HUDEP-2 (cell line): ENCODE measurements at regions not wholly inside any gene's neighbourhood (a gene's known extent, or its start where the extent isn't known, plus 50 kb on each side); places are given as distances from the start of the nearest gene placed in this dataset.

Experiments
- DNase-seq, 76 experiments: peaks; one replicate each; lab custom pipeline; 2025; ENCODE audit not compliant: unreplicated experiment in 76 of 76; lab: John Stamatoyannopoulos, UW

- peak in 1 of 76 experiments; percentile 0 for DNase-seq
Observed at GRCh38 chr2:146041274-146041910, 1521.5 kb upstream of the ZEB2 start.

GRCh38 chr2:146040051-146040450 lies 1520.1 kb upstream of the ZEB2 start:
- DNase-seq = no peak

GRCh38 chr2:146038014-146038413 lies 1518.1 kb upstream of the ZEB2 start:
- no peak for DNase-seq

GRCh38 chr2:146037334-146037870 lies 1517.5 kb upstream of the ZEB2 start:
- no peak for DNase-seq

GRCh38 chr2:146031158-146031557 lies 1511.2 kb upstream of the ZEB2 start:
- DNase-seq = no peak

- DNase-seq = no peak
Observed at GRCh38 chr2:146027156-146027555, 1507.2 kb upstream of the ZEB2 start.

- no peak for DNase-seq
Observed at GRCh38 chr2:146025519-146025918, 1505.6 kb upstream of the ZEB2 start.

- DNase-seq = no peak
Observed at GRCh38 chr2:146024212-146024743, 1504.4 kb upstream of the ZEB2 start.

GRCh38 chr2:146004462-146004861 lies 1484.5 kb upstream of the ZEB2 start:
- DNase-seq = no peak

- DNase-seq = no peak
Observed at GRCh38 chr2:146003337-146003736, 1483.4 kb upstream of the ZEB2 start.

- no peak for DNase-seq
Observed at GRCh38 chr2:145994910-145995309, 1475.0 kb upstream of the ZEB2 start.

GRCh38 chr2:145992572-145992971 lies 1472.7 kb upstream of the ZEB2 start:
- DNase-seq = no peak

- no peak for DNase-seq
Observed at GRCh38 chr2:145987793-145988192, 1467.9 kb upstream of the ZEB2 start.

- no peak for DNase-seq
Observed at GRCh38 chr2:145985517-145985916, 1465.6 kb upstream of the ZEB2 start.

- DNase-seq = peak in 5 of 76 experiments; percentile 5 to 44 (median 17)
Observed at GRCh38 chr2:145984580-145984979, 1464.7 kb upstream of the ZEB2 start.

GRCh38 chr2:145980318-145980717 lies 1460.4 kb upstream of the ZEB2 start:
- DNase-seq = no peak

- DNase-seq = no peak
Observed at GRCh38 chr2:145975406-145975805, 1455.5 kb upstream of the ZEB2 start.

GRCh38 chr2:145961846-145962245 lies 1441.9 kb upstream of the ZEB2 start:
- no peak for DNase-seq

- DNase-seq = no peak
Observed at GRCh38 chr2:145960479-145961163, 1440.7 kb upstream of the ZEB2 start.

- no peak for DNase-seq
Observed at GRCh38 chr2:145958611-145959010, 1438.7 kb upstream of the ZEB2 start.

GRCh38 chr2:145957929-145958328 lies 1438.0 kb upstream of the ZEB2 start:
- DNase-seq = no peak

GRCh38 chr2:145939949-145940348 lies 1420.0 kb upstream of the ZEB2 start:
- no peak for DNase-seq
